ENCODE measurements at regions not wholly inside any gene's neighbourhood (a gene's known extent, or its start where the extent isn't known, plus 50 kb on each side); places are given as distances from the start of the nearest gene placed in this dataset.
"Not testable (repeated sequence)": the region's sequence is repeated elsewhere in the genome, so short reads cannot be mapped to it uniquely, and the experiment has no call there.

- Histone ChIP-seq H3K27me3 (no peaks in the 10 kb centered on the region), H3K36me3 (no peaks in the 10 kb centered on the region), H3K4me3 (no peak overlapping the region), H3K4me1 (no peaks in the 10 kb centered on the region), H3K9me3 (no peaks in the 10 kb centered on the region), H3K27ac (no peak overlapping the region)
- DNase-seq, result no peak
- TF ChIP-seq POLR2AphosphoS5 (IDR thresholded peaks at IDR 0.05) (no peak), CTCF (IDR thresholded peaks at IDR 0.05) (no peak), EP300 (IDR thresholded peaks at IDR 0.05) (no peak), POLR2A (IDR thresholded peaks at IDR 0.05) (no peak)
- WGBS, 2 donors, result 51 to 77% methylated on average over 2 of the region's 2 CpGs
- intact Hi-C loops (cut with DNase I), result no loop called here
Measured at GRCh38 chr18:1825296-1825695, 746.0 kb downstream of the METTL4 start.

- Histone ChIP-seq H3K4me3 (no peak overlapping the region), H3K4me1 (no peaks in the 10 kb centered on the region), H3K36me3 (no peaks in the 10 kb centered on the region), H3K27me3 (no peaks in the 10 kb centered on the region), H3K9me3 (no peaks in the 10 kb centered on the region), H3K27ac (no peak overlapping the region)
- no peak for TF ChIP-seq POLR2A (IDR thresholded peaks at IDR 0.05)
- DNase-seq, result no peak
- WGBS, 2 donors, result 87 to 88% methylated on average over 5 of the region's 5 CpGs
- intact Hi-C loops (cut with DNase I), result no loop called here
Measured at GRCh38 chr18:1840878-1841277, 730.4 kb downstream of the METTL4 start.

- intact Hi-C loops (cut with DNase I), result no loop called here
- H3K4me3 ChIP-seq, result no peak overlapping the region
- no peaks in the 10 kb centered on the region for H3K9me3 ChIP-seq
- WGBS, 2 donors, result 54 to 80% methylated on average over 3 of the region's 3 CpGs
- no peaks in the 10 kb centered on the region for H3K4me1 ChIP-seq
- H3K27me3 ChIP-seq, result no peaks in the 10 kb centered on the region
- H3K36me3 ChIP-seq, result no peaks in the 10 kb centered on the region
- no peak overlapping the region for H3K27ac ChIP-seq
- DNase-seq, result no peak
- TF ChIP-seq CTCF (IDR thresholded peaks at IDR 0.05) (no peak), POLR2AphosphoS5 (IDR thresholded peaks at IDR 0.05) (no peak), POLR2A (IDR thresholded peaks at IDR 0.05) (no peak)
Measured at GRCh38 chr18:1846640-1847039, 724.7 kb downstream of the METTL4 start.

- 69 to 92% methylated on average over 1 of the region's 1 CpG for WGBS, 2 donors
- intact Hi-C loops (cut with DNase I), result no loop called here
Measured at GRCh38 chr18:1848716-1849115, 722.6 kb downstream of the METTL4 start.

GRCh38 chr18:1849386-1849785, 721.9 kb downstream of the METTL4 start:
- H3K4me1 ChIP-seq, result no peaks in the 10 kb centered on the region
- no peak for TF ChIP-seq EP300 (IDR thresholded peaks at IDR 0.05)
- no peak for TF ChIP-seq CTCF (IDR thresholded peaks at IDR 0.05)
- TF ChIP-seq POLR2A (IDR thresholded peaks at IDR 0.05), result no peak
- TF ChIP-seq POLR2AphosphoS5 (IDR thresholded peaks at IDR 0.05), result no peak
- H3K9me3 ChIP-seq, result no peaks in the 10 kb centered on the region
- no peaks in the 10 kb centered on the region for H3K27me3 ChIP-seq
- DNase-seq, result no peak
- 84 to 86% methylated on average over 6 of the region's 6 CpGs for WGBS, 2 donors
- no peaks in the 10 kb centered on the region for H3K36me3 ChIP-seq
- H3K4me3 ChIP-seq, result no peak overlapping the region
- no peak overlapping the region for H3K27ac ChIP-seq
- intact Hi-C loops (cut with DNase I), result no loop called here

More at GRCh38 chr18:1848716-1849115, 722.6 kb downstream of the METTL4 start:
- H3K36me3 ChIP-seq, result no peaks in the 10 kb centered on the region
- no peak for DNase-seq
- no peaks in the 10 kb centered on the region for H3K4me1 ChIP-seq
- no peak overlapping the region for H3K4me3 ChIP-seq
- no peaks in the 10 kb centered on the region for H3K9me3 ChIP-seq
- H3K27me3 ChIP-seq, result no peaks in the 10 kb centered on the region
- TF ChIP-seq POLR2AphosphoS5 (IDR thresholded peaks at IDR 0.05) (no peak), CTCF (IDR thresholded peaks at IDR 0.05) (no peak)
- H3K27ac ChIP-seq, result no peak overlapping the region

GRCh38 chr18:1857281-1857680, 714.0 kb downstream of the METTL4 start:
- DNase-seq; H3K4me1 ChIP-seq; H3K36me3 ChIP-seq; intact Hi-C loops (cut with DNase I); H3K9me3 ChIP-seq; H3K4me3 ChIP-seq; H3K27me3 ChIP-seq; H3K27ac ChIP-seq: not testable (repeated sequence)
- WGBS, 2 donors, result 49 to 79% methylated on average over 2 of the region's 2 CpGs

Data from sigmoid colon (tissue), 6 donors.